ENCODE measurements at regions not wholly inside any gene's neighbourhood (a gene's known extent, or its start where the extent isn't known, plus 50 kb on each side); places are given as distances from the start of the nearest gene placed in this dataset.
A peak's percentile ranks its signal among the peaks of the same experiment; 100 is the strongest.

DNA sequence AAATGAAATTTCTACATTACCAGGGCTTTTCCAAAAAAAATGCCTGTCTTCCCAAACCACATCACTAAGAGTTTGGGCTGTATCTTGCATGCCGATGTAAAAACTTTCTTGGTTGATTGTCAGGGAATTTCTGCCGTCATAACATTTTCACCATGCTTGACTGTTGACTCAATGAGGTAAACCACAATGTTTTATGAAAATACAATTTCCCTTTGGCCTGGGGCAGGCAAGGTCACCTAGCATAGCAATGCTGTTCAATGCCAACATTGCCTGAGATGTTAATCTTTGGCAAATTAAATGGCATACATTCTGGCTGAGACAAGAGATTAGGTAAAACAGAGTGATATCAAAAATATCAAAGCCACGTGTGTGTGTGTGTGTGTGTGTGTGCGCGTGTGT lies 137.1 kb upstream of the TBL1X start:
- peak; percentile 78 for DNase-seq
- Mint-ChIP-seq H3K36me3 (ENCODE audit: low read depth) (no peaks in the 10 kb centered on the region), H3K4me1 (ENCODE audit: low read depth) (peaks cover 31% of the 10 kb centered on the region), H3K27me3 (ENCODE audit: insufficient read depth) (no peaks in the 10 kb centered on the region), H3K4me3 (peak overlapping the region; percentile 49; the same call in 1 of the 2 replicates), H3K27ac (peak overlapping the region; percentile 74), H3K9me3 (no peaks in the 10 kb centered on the region)
- TF ChIP-seq CTCF (IDR thresholded peaks at IDR 0.05): no peak

GRCh38 chrX:9329056-9329455 lies 135.8 kb upstream of the TBL1X start:
- DNase-seq: no peak
- Mint-ChIP-seq H3K36me3 (ENCODE audit: low read depth) (no peaks in the 10 kb centered on the region), H3K4me3 (no peak overlapping the region), H3K9me3 (no peaks in the 10 kb centered on the region), H3K4me1 (ENCODE audit: low read depth) (peaks cover 31% of the 10 kb centered on the region), H3K27ac (no peak overlapping the region), H3K27me3 (ENCODE audit: insufficient read depth) (no peaks in the 10 kb centered on the region)
- no peak for TF ChIP-seq CTCF (IDR thresholded peaks at IDR 0.05)

DNA sequence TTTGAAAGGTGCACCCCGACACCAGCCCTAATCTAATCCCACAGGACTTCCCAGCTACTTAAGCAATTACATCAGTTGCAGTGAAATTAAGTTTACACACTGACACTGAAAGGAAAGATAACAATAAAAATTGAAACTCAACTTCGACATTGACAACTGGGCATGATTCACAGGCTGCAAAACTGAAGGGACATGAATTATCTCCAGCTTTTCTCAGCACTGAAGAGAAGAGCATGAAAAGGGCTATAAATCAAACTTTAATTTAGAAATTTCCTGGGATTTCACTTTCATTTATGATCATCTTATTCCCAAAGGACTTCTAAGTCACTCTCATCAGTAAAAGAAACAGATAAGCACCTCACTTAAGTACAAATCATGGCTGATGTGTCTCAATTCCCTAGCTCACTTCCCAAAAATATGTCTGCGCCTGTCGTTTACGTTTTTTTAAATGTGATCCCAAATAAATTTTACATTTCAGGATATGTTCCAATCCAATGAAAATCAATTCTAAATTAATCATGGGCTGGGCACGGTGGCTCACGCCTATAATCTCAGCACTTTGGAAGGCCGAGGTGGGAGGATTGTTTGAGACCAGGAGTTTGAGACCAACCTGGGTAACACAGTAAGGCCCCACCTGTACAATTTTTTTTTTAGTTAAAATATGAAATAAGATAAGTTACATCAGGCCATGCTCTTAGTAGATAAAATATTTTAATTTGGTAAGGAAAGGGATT lies 134.4 kb upstream of the TBL1X start:
- Mint-ChIP-seq H3K4me1 (ENCODE audit: low read depth) (peaks cover 31% of the 10 kb centered on the region), H3K4me3 (no peak overlapping the region), H3K36me3 (ENCODE audit: low read depth) (no peaks in the 10 kb centered on the region), H3K27me3 (ENCODE audit: insufficient read depth) (no peaks in the 10 kb centered on the region), H3K9me3 (no peaks in the 10 kb centered on the region), H3K27ac (no peak overlapping the region)
- DNase-seq: no peak
- TF ChIP-seq CTCF (IDR thresholded peaks at IDR 0.05): no peak

DNA sequence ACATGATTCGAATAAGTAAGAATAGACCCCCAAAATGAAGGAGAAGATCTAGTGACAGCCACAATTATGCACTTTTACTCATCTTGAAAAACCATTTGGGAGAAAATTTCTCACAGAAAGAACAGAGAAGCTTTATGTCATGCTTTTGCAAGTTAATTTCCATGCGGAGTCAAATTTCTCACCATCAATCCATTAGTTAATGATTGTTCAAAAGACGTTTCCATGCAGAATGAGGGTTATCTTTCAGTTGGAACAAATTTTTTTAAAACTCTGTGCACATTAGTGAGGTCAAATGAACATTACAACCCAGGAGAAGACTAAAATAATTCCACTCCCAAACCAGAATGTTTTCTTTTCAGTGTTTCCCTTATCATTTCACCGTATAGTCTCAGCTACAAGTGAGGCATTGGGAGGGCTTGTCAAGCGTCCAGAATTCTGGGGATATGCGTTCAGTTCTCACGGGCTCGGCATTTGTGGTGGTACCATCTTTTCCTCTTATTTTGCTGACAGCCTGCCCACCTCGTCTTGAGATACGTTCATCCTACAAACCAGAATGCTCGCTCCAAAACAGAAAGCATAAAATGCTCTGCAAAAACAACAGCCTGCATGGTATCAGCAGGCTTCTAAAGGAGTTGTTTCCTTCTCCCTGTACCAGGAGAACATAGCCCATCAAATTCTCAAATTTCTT lies 130.8 kb upstream of the TBL1X start:
- Mint-ChIP-seq H3K36me3 (ENCODE audit: low read depth) (no peaks in the 10 kb centered on the region), H3K4me3 (no peak overlapping the region), H3K27me3 (ENCODE audit: insufficient read depth) (peaks cover 2% of the 10 kb centered on the region), H3K4me1 (ENCODE audit: low read depth) (peaks cover 14% of the 10 kb centered on the region), H3K9me3 (no peaks in the 10 kb centered on the region), H3K27ac (no peak overlapping the region)
- DNase-seq: no peak
- TF ChIP-seq CTCF (IDR thresholded peaks at IDR 0.05): no peak

DNA sequence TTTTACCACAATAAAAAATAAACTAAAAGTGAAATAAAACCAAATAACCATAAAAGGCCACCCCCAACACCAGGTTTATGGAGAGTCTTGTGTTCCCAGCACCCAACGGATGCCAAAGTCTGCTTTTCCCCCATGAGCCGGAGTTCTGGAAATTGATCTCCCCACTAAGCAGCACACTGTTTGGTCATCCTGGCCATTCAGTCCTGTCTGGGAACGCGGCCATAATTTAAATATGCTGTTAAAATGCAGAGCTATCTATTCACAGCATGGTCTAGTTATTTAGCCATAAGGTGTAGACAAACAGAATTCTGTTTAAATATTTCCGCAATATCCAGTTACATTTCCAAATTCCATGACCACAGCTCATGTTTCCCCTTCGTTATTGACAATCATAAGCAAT lies 129.6 kb upstream of the TBL1X start:
- peaks cover 2% of the 10 kb centered on the region for H3K27me3 Mint-ChIP-seq (ENCODE audit: insufficient read depth)
- DNase-seq: no peak
- H3K4me3 Mint-ChIP-seq: no peak overlapping the region
- H3K9me3 Mint-ChIP-seq: no peaks in the 10 kb centered on the region
- peaks cover 21% of the 10 kb centered on the region for H3K4me1 Mint-ChIP-seq (ENCODE audit: low read depth)
- H3K27ac Mint-ChIP-seq: no peak overlapping the region
- no peak for TF ChIP-seq CTCF (IDR thresholded peaks at IDR 0.05)
- no peaks in the 10 kb centered on the region for H3K36me3 Mint-ChIP-seq (ENCODE audit: low read depth)
